Neural progenitor cell (in vitro differentiated cells): ENCODE measurements at regions not wholly inside any gene's neighbourhood (a gene's known extent, or its start where the extent isn't known, plus 50 kb on each side); places are given as distances from the start of the nearest gene placed in this dataset.

Experiments
- EZH2 ChIP-seq: fragments of 200-600 bp; sonication (generic); IDR thresholded peaks from 2 replicates; pipeline ENCODE4 v1.6.1; 2017; ENCODE audit warnings: antibody characterized with exemption, mild to moderate bottlenecking, moderate library complexity
- TF ChIP-seq, protein P1 (sequence below): fragments of 200-600 bp; sonication (generic); IDR thresholded peaks from 2 replicates; pipeline ENCODE4 v1.5.1; 2017; ENCODE audit warnings: antibody characterized with exemption, mild to moderate bottlenecking

GRCh38 chr6:19059102-19059501 lies 672.0 kb downstream of the RNF144B start:
- TF ChIP-seq, protein P1, sequence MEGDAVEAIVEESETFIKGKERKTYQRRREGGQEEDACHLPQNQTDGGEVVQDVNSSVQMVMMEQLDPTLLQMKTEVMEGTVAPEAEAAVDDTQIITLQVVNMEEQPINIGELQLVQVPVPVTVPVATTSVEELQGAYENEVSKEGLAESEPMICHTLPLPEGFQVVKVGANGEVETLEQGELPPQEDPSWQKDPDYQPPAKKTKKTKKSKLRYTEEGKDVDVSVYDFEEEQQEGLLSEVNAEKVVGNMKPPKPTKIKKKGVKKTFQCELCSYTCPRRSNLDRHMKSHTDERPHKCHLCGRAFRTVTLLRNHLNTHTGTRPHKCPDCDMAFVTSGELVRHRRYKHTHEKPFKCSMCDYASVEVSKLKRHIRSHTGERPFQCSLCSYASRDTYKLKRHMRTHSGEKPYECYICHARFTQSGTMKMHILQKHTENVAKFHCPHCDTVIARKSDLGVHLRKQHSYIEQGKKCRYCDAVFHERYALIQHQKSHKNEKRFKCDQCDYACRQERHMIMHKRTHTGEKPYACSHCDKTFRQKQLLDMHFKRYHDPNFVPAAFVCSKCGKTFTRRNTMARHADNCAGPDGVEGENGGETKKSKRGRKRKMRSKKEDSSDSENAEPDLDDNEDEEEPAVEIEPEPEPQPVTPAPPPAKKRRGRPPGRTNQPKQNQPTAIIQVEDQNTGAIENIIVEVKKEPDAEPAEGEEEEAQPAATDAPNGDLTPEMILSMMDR = no peak
- TF ChIP-seq EZH2 = no peak
